ENCODE measurements at regions not wholly inside any gene's neighbourhood (a gene's known extent, or its start where the extent isn't known, plus 50 kb on each side); places are given as distances from the start of the nearest gene placed in this dataset.
A peak's percentile ranks its signal among the peaks of the same experiment; 100 is the strongest.

DNA sequence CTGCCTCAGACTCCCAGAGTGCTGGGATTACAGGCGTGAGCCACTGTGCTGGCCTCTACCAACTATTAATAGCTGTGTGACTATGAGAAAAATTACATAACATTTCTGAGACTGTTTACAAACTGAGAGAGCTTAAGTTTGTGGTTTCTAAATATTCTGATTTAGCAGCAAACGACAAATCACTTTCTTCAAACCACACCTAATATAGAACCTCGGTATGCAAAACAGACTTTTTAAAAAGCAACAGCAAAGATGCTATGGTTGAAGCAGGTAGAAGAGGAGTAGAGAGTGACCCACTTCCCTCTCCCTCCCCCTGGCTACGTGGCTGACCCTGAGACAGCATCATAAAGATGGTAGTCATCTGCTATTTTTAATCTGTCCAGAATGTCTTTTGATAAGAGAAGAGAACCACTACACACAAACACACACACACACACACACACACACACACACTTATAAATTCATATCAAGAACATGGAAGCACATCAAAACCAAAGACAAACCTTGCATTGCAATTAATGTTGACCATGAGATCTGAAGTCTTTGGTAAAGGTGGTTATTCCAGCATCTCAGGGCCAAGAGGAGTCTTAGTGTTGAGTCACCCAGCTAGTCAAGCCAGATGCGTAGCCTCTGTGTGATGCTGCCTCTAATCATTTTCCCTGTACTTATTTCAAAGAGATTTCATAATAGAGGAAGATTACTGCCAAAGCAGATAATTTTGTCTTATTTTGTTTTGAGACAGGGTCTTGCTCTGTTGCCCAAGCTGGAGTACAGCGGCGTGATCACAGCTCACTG lies 58.1 kb upstream of the TMEM215 start:
- no peak overlapping the region for H3K4me3 ChIP-seq (ENCODE audit: low read length)
- TF ChIP-seq CTCF (conservative IDR thresholded peaks at IDR 0.05; ENCODE audit: low read length): no peak
- DNase-seq (ENCODE audit: low read depth): peak; percentile 12

DNA sequence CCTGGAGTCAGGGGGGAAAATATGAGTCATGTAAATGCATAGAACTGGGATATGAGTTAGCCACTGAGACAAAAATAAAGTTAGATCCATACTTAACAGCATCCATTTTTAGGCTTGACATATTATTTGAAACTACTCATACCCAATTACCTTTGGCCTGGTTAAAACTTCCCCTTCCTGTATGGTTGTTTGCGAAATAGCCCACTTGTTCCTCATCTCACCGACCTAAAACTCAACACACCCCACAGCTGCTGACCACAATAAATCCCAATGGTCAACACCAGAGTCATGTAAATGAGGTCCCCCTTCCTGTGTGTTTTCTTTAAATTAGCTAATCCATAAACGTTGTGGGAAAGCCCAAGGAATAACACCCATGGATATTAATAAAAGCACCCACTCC lies 55.2 kb upstream of the TMEM215 start:
- DNase-seq (ENCODE audit: low read depth): no peak
- H3K4me3 ChIP-seq (ENCODE audit: low read length): no peak overlapping the region
- no peak for TF ChIP-seq CTCF (conservative IDR thresholded peaks at IDR 0.05; ENCODE audit: low read length)

Measured in AG10803 (cell line).